Upper lobe of right lung (tissue), 1 donor: ENCODE measurements at regions not wholly inside any gene's neighbourhood (a gene's known extent, or its start where the extent isn't known, plus 50 kb on each side); places are given as distances from the start of the nearest gene placed in this dataset.

Experiments
- ATAC-seq: fragments of 200-7000 bp; cut with Tn5 transposase; one replicate; pipeline ENCODE4 v1.9.1; 2020; ENCODE audit warnings: mild to moderate bottlenecking, moderate library complexity
- DNase-seq: peaks from one replicate; pipeline ENCODE4 v3.0.0-alpha.2; 2020
- H3K27ac ChIP-seq: fragments of 200-600 bp; one replicate; pipeline ENCODE4 v1.8.0; 2022
- H3K27me3 ChIP-seq: fragments of 200-600 bp; one replicate; pipeline ENCODE4 v1.8.0; 2022; ENCODE audit warnings: mild to moderate bottlenecking
- H3K36me3 ChIP-seq: fragments of 200-600 bp; one replicate; pipeline ENCODE4 v1.8.0; 2022
- H3K4me1 ChIP-seq: fragments of 200-600 bp; one replicate; pipeline ENCODE4 v1.8.0; 2022
- H3K4me3 ChIP-seq: fragments of 200-600 bp; one replicate; pipeline ENCODE4 v1.8.0; 2022; ENCODE audit warnings: mild to moderate bottlenecking
- H3K9me3 ChIP-seq: fragments of 200-600 bp; one replicate; pipeline ENCODE4 v1.8.0; 2022
- CTCF ChIP-seq: fragments of 200-600 bp; IDR thresholded peaks from one replicate; pipeline ENCODE4 v1.8.0; 2022; ENCODE audit warnings: antibody characterized with exemption
- intact Hi-C: fragments of 100-400 bp; cut with DNase I; formaldehyde crosslinking; loops from one replicate; pipeline ENCODE4 v1.11.0; 2022
- donor health status: DM: no; HTN: yes; CAD: no; lungs with severe emphysema.

- DNase-seq (no peak), ATAC-seq (no peak)
- Histone ChIP-seq H3K4me3 (no peak overlapping the region), H3K9me3 (no peaks in the 10 kb centered on the region), H3K36me3 (no peaks in the 10 kb centered on the region), H3K27ac (no peak overlapping the region), H3K27me3 (no peaks in the 10 kb centered on the region), H3K4me1 (no peaks in the 10 kb centered on the region)
- intact Hi-C loops, result no loop called here
- TF ChIP-seq CTCF, result no peak
Measured at GRCh38 chr21:14903172-14903865, 161.5 kb downstream of the NRIP1 start.

GRCh38 chr21:14901482-14901958 is 163.3 kb downstream of the NRIP1 start:
- no peak for TF ChIP-seq CTCF
- Histone ChIP-seq H3K27me3 (no peaks in the 10 kb centered on the region), H3K4me3 (no peak overlapping the region), H3K36me3 (no peaks in the 10 kb centered on the region), H3K4me1 (no peaks in the 10 kb centered on the region), H3K27ac (no peak overlapping the region), H3K9me3 (no peaks in the 10 kb centered on the region)
- intact Hi-C loops, result no loop called here
- no peak for DNase-seq
- ATAC-seq, result no peak

GRCh38 chr21:14900611-14901010 is 164.2 kb downstream of the NRIP1 start:
- no peak for DNase-seq
- Histone ChIP-seq H3K27me3 (no peaks in the 10 kb centered on the region), H3K9me3 (no peaks in the 10 kb centered on the region), H3K36me3 (no peaks in the 10 kb centered on the region), H3K4me1 (no peaks in the 10 kb centered on the region), H3K27ac (no peak overlapping the region), H3K4me3 (no peak overlapping the region)
- no peak for TF ChIP-seq CTCF
- ATAC-seq, result no peak
- intact Hi-C loops, result no loop called here

GRCh38 chr21:14900058-14900457 is 164.7 kb downstream of the NRIP1 start:
- H3K9me3 ChIP-seq, result no peaks in the 10 kb centered on the region
- H3K27me3 ChIP-seq, result no peaks in the 10 kb centered on the region
- ATAC-seq (no peak), DNase-seq (no peak)
- H3K27ac ChIP-seq, result no peak overlapping the region
- intact Hi-C loops, result no loop called here
- no peaks in the 10 kb centered on the region for H3K36me3 ChIP-seq
- H3K4me1 ChIP-seq, result no peaks in the 10 kb centered on the region
- no peak overlapping the region for H3K4me3 ChIP-seq
- no peak for TF ChIP-seq CTCF

- H3K4me3 ChIP-seq, result no peak overlapping the region
- TF ChIP-seq CTCF, result no peak
Measured at GRCh38 chr21:14895792-14896191, 169.0 kb downstream of the NRIP1 start.

GRCh38 chr21:14890141-14890540 is 174.7 kb downstream of the NRIP1 start:
- no peak for ATAC-seq
- Histone ChIP-seq H3K27ac (no peak overlapping the region), H3K27me3 (no peaks in the 10 kb centered on the region), H3K36me3 (no peaks in the 10 kb centered on the region), H3K4me3 (no peak overlapping the region), H3K4me1 (no peaks in the 10 kb centered on the region), H3K9me3 (no peaks in the 10 kb centered on the region)
- no peak for DNase-seq
- intact Hi-C loops, result no loop called here
- TF ChIP-seq CTCF, result no peak

More at GRCh38 chr21:14895792-14896191, 169.0 kb downstream of the NRIP1 start:
- Histone ChIP-seq H3K9me3 (no peaks in the 10 kb centered on the region), H3K27me3 (no peaks in the 10 kb centered on the region), H3K36me3 (no peaks in the 10 kb centered on the region), H3K27ac (no peak overlapping the region), H3K4me1 (no peaks in the 10 kb centered on the region)
- ATAC-seq (no peak), DNase-seq (no peak)
- intact Hi-C loops, result no loop called here
